Endothelial cell (in vitro differentiated cells): ENCODE measurements at regions not wholly inside any gene's neighbourhood (a gene's known extent, or its start where the extent isn't known, plus 50 kb on each side); places are given as distances from the start of the nearest gene placed in this dataset.
"Not testable (repeated sequence)": the region's sequence is repeated elsewhere in the genome, so short reads cannot be mapped to it uniquely, and the experiment has no call there.

ENCODE experiments used
- DNase-seq: peaks from one replicate; pipeline ENCODE4 v3.0.0; 2021; ENCODE audit warnings: low spot score
- H3K27ac Mint-ChIP-seq: one replicate; pipeline ENCODE4 v1.8.0; 2021; ENCODE audit warnings: mixed read lengths, inconsistent platforms; ENCODE audit not compliant: unreplicated experiment
- H3K27me3 Mint-ChIP-seq: one replicate; pipeline ENCODE4 v1.8.0; 2021; ENCODE audit warnings: mild to moderate bottlenecking, moderate library complexity, mixed read lengths, inconsistent platforms; ENCODE audit not compliant: unreplicated experiment
- H3K36me3 Mint-ChIP-seq: one replicate; pipeline ENCODE4 v1.8.0; 2021; ENCODE audit warnings: mild to moderate bottlenecking, low read depth, mixed read lengths, inconsistent platforms; ENCODE audit not compliant: unreplicated experiment
- H3K4me1 Mint-ChIP-seq: one replicate; pipeline ENCODE4 v1.8.0; 2021; ENCODE audit warnings: mild to moderate bottlenecking, mixed read lengths, inconsistent platforms; ENCODE audit not compliant: unreplicated experiment
- H3K4me3 Mint-ChIP-seq: one replicate; pipeline ENCODE4 v1.8.0; 2021; ENCODE audit warnings: mild to moderate bottlenecking, mixed read lengths, inconsistent platforms; ENCODE audit not compliant: unreplicated experiment
- H3K9me3 Mint-ChIP-seq: one replicate; pipeline ENCODE4 v1.8.0; 2021; ENCODE audit warnings: mixed read lengths, inconsistent platforms; ENCODE audit not compliant: unreplicated experiment
- CTCF ChIP-seq: fragments of 200-600 bp; sonication (generic); IDR thresholded peaks from one replicate; pipeline ENCODE4 v1.5.0; 2021; ENCODE audit warnings: antibody characterized with exemption; ENCODE audit not compliant: unreplicated experiment

GRCh38 chr14:57060276-57060955, 208.3 kb downstream of the EXOC5 start:
- Mint-ChIP-seq H3K4me3 (no peak overlapping the region), H3K27ac (no peak overlapping the region), H3K4me1 (peaks cover 20% of the 10 kb centered on the region), H3K27me3 (peaks cover 2% of the 10 kb centered on the region), H3K9me3 (no peaks in the 10 kb centered on the region), H3K36me3 (peaks cover 3% of the 10 kb centered on the region)
- DNase-seq = no peak
- no peak for TF ChIP-seq CTCF

- H3K27ac Mint-ChIP-seq = no peak overlapping the region
- peaks cover 3% of the 10 kb centered on the region for H3K36me3 Mint-ChIP-seq
- DNase-seq = no peak
- H3K27me3 Mint-ChIP-seq = peaks cover 2% of the 10 kb centered on the region
- H3K4me3 Mint-ChIP-seq = no peak overlapping the region
- H3K9me3 Mint-ChIP-seq = no peaks in the 10 kb centered on the region
- H3K4me1 Mint-ChIP-seq = peaks cover 20% of the 10 kb centered on the region
- no peak for TF ChIP-seq CTCF
Measured at GRCh38 chr14:57058319-57058718, 210.4 kb downstream of the EXOC5 start.

GRCh38 chr14:57057803-57058202, 210.9 kb downstream of the EXOC5 start:
- no peak overlapping the region for H3K4me3 Mint-ChIP-seq
- H3K9me3 Mint-ChIP-seq = no peaks in the 10 kb centered on the region
- TF ChIP-seq CTCF = no peak
- peaks cover 2% of the 10 kb centered on the region for H3K27me3 Mint-ChIP-seq
- H3K27ac Mint-ChIP-seq = no peak overlapping the region
- H3K36me3 Mint-ChIP-seq = peaks cover 3% of the 10 kb centered on the region
- H3K4me1 Mint-ChIP-seq = peaks cover 20% of the 10 kb centered on the region
- DNase-seq = no peak

- H3K4me1 Mint-ChIP-seq = peaks cover 28% of the 10 kb centered on the region
Measured at GRCh38 chr14:57056522-57056921, 212.2 kb downstream of the EXOC5 start.

GRCh38 chr14:57052705-57053302, 215.9 kb downstream of the EXOC5 start:
- peaks cover 5% of the 10 kb centered on the region for H3K36me3 Mint-ChIP-seq
- H3K27ac Mint-ChIP-seq = no peak overlapping the region
- no peak for TF ChIP-seq CTCF
- no peak for DNase-seq
- no peaks in the 10 kb centered on the region for H3K9me3 Mint-ChIP-seq
- no peaks in the 10 kb centered on the region for H3K27me3 Mint-ChIP-seq
- peaks cover 15% of the 10 kb centered on the region for H3K4me1 Mint-ChIP-seq
- H3K4me3 Mint-ChIP-seq = no peak overlapping the region

More at GRCh38 chr14:57056522-57056921, 212.2 kb downstream of the EXOC5 start:
- H3K27me3 Mint-ChIP-seq, H3K27ac Mint-ChIP-seq, H3K9me3 Mint-ChIP-seq, H3K36me3 Mint-ChIP-seq, DNase-seq, H3K4me3 Mint-ChIP-seq: not testable (repeated sequence)
